ENCODE measurements at regions not wholly inside any gene's neighbourhood (a gene's known extent, or its start where the extent isn't known, plus 50 kb on each side); places are given as distances from the start of the nearest gene placed in this dataset.
"Not testable (repeated sequence)": the region's sequence is repeated elsewhere in the genome, so short reads cannot be mapped to it uniquely, and the experiment has no call there.

GRCh38 chr4:132691026-132691425, 458.1 kb upstream of the PCDH10 start:
- Histone ChIP-seq H3K79me2 (ENCODE audit: low read depth) (no peaks in the 10 kb centered on the region), H3K4me3 (no peak overlapping the region), H2AFZ (no peak overlapping the region), H3K36me3 (ENCODE audit: low read depth) (no peaks in the 10 kb centered on the region), H3K27me3 (ENCODE audit: insufficient read depth, low read depth) (no peaks in the 10 kb centered on the region), H4K20me1 (ENCODE audit: insufficient read depth) (no peaks in the 10 kb centered on the region), H3K4me1 (replicated peaks; ENCODE audit: insufficient read depth) (no peaks in the 10 kb centered on the region), H3K9me2 (ENCODE audit: insufficient read depth) (no peaks in the 10 kb centered on the region), H3F3A (ENCODE audit: insufficient read depth, low read depth) (no peaks in the 10 kb centered on the region), H3K27ac (no peak overlapping the region), H3K9me3 (ENCODE audit: insufficient read depth, low read depth) (no peaks in the 10 kb centered on the region; the same call in 1 of the 2 replicates), H3K4me2 (no peak overlapping the region)
- no peak for DNase-seq
- ChIA-PET CTCF (no interaction called here), POLR2A (ENCODE audit: unreplicated experiment) (no interaction called here)
- BruUV-seq (replicated peaks) = no TSS peak
- TF ChIP-seq CTCF (conservative IDR thresholded peaks at IDR 0.05) (no peak), EZH2 (IDR thresholded peaks at IDR 0.05; ENCODE audit: low read depth) (no peak)
- intact Hi-C loops (cut with micrococcal nuclease; ENCODE audit: unreplicated experiment) = no loop called here

GRCh38 chr4:132691668-132692067, 457.4 kb upstream of the PCDH10 start:
- ChIA-PET CTCF (no interaction called here), POLR2A (ENCODE audit: unreplicated experiment) (no interaction called here)
- no peak overlapping the region for H3K4me2 ChIP-seq
- H3K9me2 ChIP-seq (ENCODE audit: insufficient read depth) = no peaks in the 10 kb centered on the region
- H3K4me1 ChIP-seq (replicated peaks; ENCODE audit: insufficient read depth) = no peaks in the 10 kb centered on the region
- H2AFZ ChIP-seq = no peak overlapping the region
- H3K27ac ChIP-seq = no peak overlapping the region
- H3F3A ChIP-seq (ENCODE audit: insufficient read depth, low read depth) = no peaks in the 10 kb centered on the region
- no peaks in the 10 kb centered on the region for H3K27me3 ChIP-seq (ENCODE audit: insufficient read depth, low read depth)
- H3K36me3 ChIP-seq (ENCODE audit: low read depth) = no peaks in the 10 kb centered on the region
- TF ChIP-seq CTCF (conservative IDR thresholded peaks at IDR 0.05) (no peak), EZH2 (IDR thresholded peaks at IDR 0.05; ENCODE audit: low read depth) (no peak)
- no peaks in the 10 kb centered on the region for H4K20me1 ChIP-seq (ENCODE audit: insufficient read depth)
- no peaks in the 10 kb centered on the region; the same call in 1 of the 2 replicates for H3K9me3 ChIP-seq (ENCODE audit: insufficient read depth, low read depth)
- no peaks in the 10 kb centered on the region for H3K79me2 ChIP-seq (ENCODE audit: low read depth)
- no peak overlapping the region for H3K4me3 ChIP-seq
- intact Hi-C loops (cut with micrococcal nuclease; ENCODE audit: unreplicated experiment) = no loop called here
- BruUV-seq (replicated peaks) = no TSS peak
- no peak for DNase-seq

GRCh38 chr4:132694775-132695174, 454.3 kb upstream of the PCDH10 start:
- CTCF ChIA-PET = no interaction called here
- no peak for DNase-seq
- TF ChIP-seq EZH2 (IDR thresholded peaks at IDR 0.05; ENCODE audit: low read depth) (no peak), CTCF (conservative IDR thresholded peaks at IDR 0.05) (no peak)

GRCh38 chr4:132697505-132697904, 451.6 kb upstream of the PCDH10 start:
- H3F3A ChIP-seq (ENCODE audit: insufficient read depth, low read depth); H3K9me2 ChIP-seq (ENCODE audit: insufficient read depth); H3K27ac ChIP-seq; POLR2A ChIA-PET (ENCODE audit: unreplicated experiment); H3K36me3 ChIP-seq (ENCODE audit: low read depth); H3K4me1 ChIP-seq (replicated peaks; ENCODE audit: insufficient read depth); H3K9me3 ChIP-seq (ENCODE audit: insufficient read depth, low read depth); DNase-seq; H3K4me3 ChIP-seq; CTCF ChIA-PET; intact Hi-C loops (cut with micrococcal nuclease; ENCODE audit: unreplicated experiment); H3K79me2 ChIP-seq (ENCODE audit: low read depth); H2AFZ ChIP-seq; H3K4me2 ChIP-seq; H4K20me1 ChIP-seq (ENCODE audit: insufficient read depth); H3K27me3 ChIP-seq (ENCODE audit: insufficient read depth, low read depth); BruUV-seq (replicated peaks): not testable (repeated sequence)

More at GRCh38 chr4:132694775-132695174, 454.3 kb upstream of the PCDH10 start:
- no peaks in the 10 kb centered on the region for H3K36me3 ChIP-seq (ENCODE audit: low read depth)
- intact Hi-C loops (cut with micrococcal nuclease; ENCODE audit: unreplicated experiment) = no loop called here
- H4K20me1 ChIP-seq (ENCODE audit: insufficient read depth) = no peaks in the 10 kb centered on the region
- H3K27ac ChIP-seq = no peak overlapping the region
- H3K4me2 ChIP-seq = no peak overlapping the region
- no peaks in the 10 kb centered on the region for H3K4me1 ChIP-seq (replicated peaks; ENCODE audit: insufficient read depth)
- no peaks in the 10 kb centered on the region for H3K27me3 ChIP-seq (ENCODE audit: insufficient read depth, low read depth)
- no peak overlapping the region for H3K4me3 ChIP-seq
- no peak overlapping the region for H2AFZ ChIP-seq
- BruUV-seq (replicated peaks) = no TSS peak
- POLR2A ChIA-PET (ENCODE audit: unreplicated experiment) = no interaction called here
- no peaks in the 10 kb centered on the region for H3K79me2 ChIP-seq (ENCODE audit: low read depth)
- H3F3A ChIP-seq (ENCODE audit: insufficient read depth, low read depth) = no peaks in the 10 kb centered on the region
- no peaks in the 10 kb centered on the region for H3K9me2 ChIP-seq (ENCODE audit: insufficient read depth)
- no peaks in the 10 kb centered on the region; the same call in 1 of the 2 replicates for H3K9me3 ChIP-seq (ENCODE audit: insufficient read depth, low read depth)

Measured in PC-9 (cell line).